ENCODE measurements at regions not wholly inside any gene's neighbourhood (a gene's known extent, or its start where the extent isn't known, plus 50 kb on each side); places are given as distances from the start of the nearest gene placed in this dataset.

DNA sequence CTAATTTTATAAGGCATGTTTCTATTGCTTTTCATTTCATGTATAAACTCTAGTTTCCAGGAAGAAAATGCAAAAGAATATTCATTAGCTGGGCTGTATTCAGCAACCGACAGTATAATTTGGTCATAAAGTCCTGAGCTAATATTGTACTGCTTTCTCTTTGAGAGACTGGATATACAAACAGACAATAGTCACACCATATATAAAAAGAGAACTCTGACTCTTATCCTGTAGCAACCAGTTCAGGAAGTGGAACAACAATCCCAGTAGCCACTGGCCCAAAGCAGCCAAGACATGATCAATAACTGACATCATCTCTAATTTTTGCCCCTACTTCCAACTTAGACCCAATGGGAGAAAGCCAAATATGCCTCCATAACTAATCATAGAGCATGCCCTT lies 160.8 kb downstream of the FSIP2 start:
- TF ChIP-seq, protein P1, sequence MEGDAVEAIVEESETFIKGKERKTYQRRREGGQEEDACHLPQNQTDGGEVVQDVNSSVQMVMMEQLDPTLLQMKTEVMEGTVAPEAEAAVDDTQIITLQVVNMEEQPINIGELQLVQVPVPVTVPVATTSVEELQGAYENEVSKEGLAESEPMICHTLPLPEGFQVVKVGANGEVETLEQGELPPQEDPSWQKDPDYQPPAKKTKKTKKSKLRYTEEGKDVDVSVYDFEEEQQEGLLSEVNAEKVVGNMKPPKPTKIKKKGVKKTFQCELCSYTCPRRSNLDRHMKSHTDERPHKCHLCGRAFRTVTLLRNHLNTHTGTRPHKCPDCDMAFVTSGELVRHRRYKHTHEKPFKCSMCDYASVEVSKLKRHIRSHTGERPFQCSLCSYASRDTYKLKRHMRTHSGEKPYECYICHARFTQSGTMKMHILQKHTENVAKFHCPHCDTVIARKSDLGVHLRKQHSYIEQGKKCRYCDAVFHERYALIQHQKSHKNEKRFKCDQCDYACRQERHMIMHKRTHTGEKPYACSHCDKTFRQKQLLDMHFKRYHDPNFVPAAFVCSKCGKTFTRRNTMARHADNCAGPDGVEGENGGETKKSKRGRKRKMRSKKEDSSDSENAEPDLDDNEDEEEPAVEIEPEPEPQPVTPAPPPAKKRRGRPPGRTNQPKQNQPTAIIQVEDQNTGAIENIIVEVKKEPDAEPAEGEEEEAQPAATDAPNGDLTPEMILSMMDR (IDR thresholded peaks at IDR 0.05; ENCODE audit: unreplicated experiment): no peak
- H3K27ac Mint-ChIP-seq: no peak overlapping the region
- H3K4me1 Mint-ChIP-seq: no peaks in the 10 kb centered on the region
- H3K36me3 Mint-ChIP-seq: no peaks in the 10 kb centered on the region
- H3K4me3 Mint-ChIP-seq: no peak overlapping the region
- H3K27me3 Mint-ChIP-seq (ENCODE audit: low read depth): no peaks in the 10 kb centered on the region
- DNase-seq (ENCODE audit: low spot score in 2 of 2, unreplicated experiment in 2 of 2): no peak
- no peaks in the 10 kb centered on the region for H3K9me3 Mint-ChIP-seq

DNA sequence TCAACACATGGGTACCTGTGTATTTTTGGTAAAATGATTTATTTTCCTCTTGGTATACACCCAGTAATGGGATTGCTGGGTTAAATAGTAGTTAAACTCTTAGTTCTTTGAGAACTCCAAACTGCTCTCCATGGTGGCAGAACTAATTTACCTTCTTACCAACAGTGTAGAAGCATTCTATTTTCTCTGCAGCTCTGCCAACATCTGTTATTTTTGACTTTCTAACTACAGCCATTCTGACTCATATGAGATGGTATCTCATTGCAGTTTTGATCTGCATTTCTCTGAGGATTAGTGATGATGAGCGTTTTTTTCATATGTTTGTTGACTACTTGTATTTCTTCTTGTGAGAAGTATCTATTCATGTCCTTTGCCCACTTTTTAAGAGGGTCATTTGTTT lies 180.6 kb downstream of the FSIP2 start:
- H3K27ac Mint-ChIP-seq: no peak overlapping the region
- no peaks in the 10 kb centered on the region for H3K36me3 Mint-ChIP-seq
- H3K4me3 Mint-ChIP-seq: no peak overlapping the region
- no peaks in the 10 kb centered on the region for H3K27me3 Mint-ChIP-seq (ENCODE audit: low read depth)
- no peak for DNase-seq (ENCODE audit: low spot score in 2 of 2, unreplicated experiment in 2 of 2)
- H3K4me1 Mint-ChIP-seq: no peaks in the 10 kb centered on the region
- H3K9me3 Mint-ChIP-seq: no peaks in the 10 kb centered on the region
- TF ChIP-seq, protein P1 (IDR thresholded peaks at IDR 0.05; ENCODE audit: unreplicated experiment): no peak

DNA sequence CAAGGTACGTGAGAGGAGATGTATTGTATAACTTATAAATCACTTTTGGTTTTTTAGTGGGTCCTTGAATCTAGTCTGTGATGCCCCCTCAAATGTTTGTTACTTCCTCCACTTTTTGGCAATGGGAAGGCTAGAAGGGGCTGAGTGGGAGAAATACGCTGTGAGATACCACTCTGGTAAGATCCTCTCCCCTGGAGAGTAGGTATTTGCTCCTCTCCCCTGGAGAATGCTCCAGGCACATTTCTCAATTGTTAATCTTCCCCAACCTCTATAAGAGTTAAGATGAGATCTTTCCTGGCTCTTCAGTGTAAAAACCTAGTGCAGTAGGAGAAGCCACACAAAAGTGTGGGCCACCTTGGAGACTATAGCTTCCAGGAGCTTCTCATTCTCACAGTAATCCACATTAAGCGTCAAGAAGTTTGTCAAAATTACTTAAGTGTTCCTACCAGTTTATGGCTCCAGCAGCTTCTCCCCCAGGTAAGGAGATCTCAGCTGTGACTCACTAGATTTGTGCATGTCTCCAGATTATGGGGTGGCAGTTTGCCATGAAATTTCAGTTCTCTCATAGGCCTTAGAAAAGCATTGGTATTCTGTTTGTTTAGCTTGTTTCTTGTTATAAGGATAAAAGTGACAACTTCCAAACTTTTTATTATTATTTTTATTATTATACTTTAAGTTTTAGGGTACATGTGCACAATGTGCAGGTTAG lies 182.6 kb downstream of the FSIP2 start:
- DNase-seq (ENCODE audit: low spot score in 2 of 2, unreplicated experiment in 2 of 2): no peak
- H3K4me3 Mint-ChIP-seq: no peak overlapping the region
- H3K9me3 Mint-ChIP-seq: no peaks in the 10 kb centered on the region
- no peaks in the 10 kb centered on the region for H3K36me3 Mint-ChIP-seq
- H3K27ac Mint-ChIP-seq: no peak overlapping the region
- TF ChIP-seq, protein P1 (IDR thresholded peaks at IDR 0.05; ENCODE audit: unreplicated experiment): no peak
- H3K27me3 Mint-ChIP-seq (ENCODE audit: low read depth): no peaks in the 10 kb centered on the region
- H3K4me1 Mint-ChIP-seq: no peaks in the 10 kb centered on the region

DNA sequence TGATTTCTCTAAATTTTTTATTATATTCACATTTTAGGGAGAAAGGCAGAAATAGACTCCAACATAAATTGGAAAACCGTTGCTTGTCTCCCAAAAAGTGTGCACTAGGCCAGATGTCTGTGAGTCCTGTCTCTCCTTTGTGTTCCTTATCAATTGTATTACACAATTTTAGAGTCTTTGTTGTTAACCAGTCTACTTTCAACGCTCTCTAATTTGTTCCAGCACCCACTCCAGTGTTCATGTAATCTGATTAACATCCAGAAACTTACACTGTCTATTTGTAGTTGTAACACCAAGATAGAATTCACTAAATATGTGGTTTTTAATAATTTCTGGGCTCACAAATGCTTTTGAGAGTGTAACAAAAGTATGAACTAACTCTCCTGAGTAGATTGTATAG lies 195.6 kb downstream of the FSIP2 start:
- DNase-seq (ENCODE audit: low spot score in 2 of 2, unreplicated experiment in 2 of 2): no peak
- H3K9me3 Mint-ChIP-seq: peaks cover 5% of the 10 kb centered on the region
- no peak overlapping the region for H3K27ac Mint-ChIP-seq
- TF ChIP-seq, protein P1 (IDR thresholded peaks at IDR 0.05; ENCODE audit: unreplicated experiment): no peak
- no peaks in the 10 kb centered on the region for H3K27me3 Mint-ChIP-seq (ENCODE audit: low read depth)
- H3K4me1 Mint-ChIP-seq: no peaks in the 10 kb centered on the region
- H3K4me3 Mint-ChIP-seq: no peak overlapping the region
- no peaks in the 10 kb centered on the region for H3K36me3 Mint-ChIP-seq

DNA sequence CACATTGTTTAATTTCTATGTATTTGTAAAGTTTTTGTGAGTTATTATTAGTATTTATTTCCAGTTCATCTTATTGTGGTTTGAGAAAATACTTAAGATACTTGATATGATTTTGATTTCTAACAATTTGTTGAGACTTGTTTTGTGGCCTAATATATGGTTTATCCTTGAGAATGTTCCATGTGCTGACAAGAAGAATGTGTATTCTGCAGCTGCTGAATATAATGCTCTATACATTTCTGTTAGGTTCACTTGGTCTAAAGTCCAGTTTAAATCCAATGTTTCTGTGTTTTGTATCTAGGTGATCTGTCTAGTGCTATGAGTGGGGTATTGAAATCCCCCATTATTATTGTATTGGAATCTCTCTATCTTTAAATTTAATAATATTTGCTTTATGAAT lies 201.3 kb downstream of the FSIP2 start:
- Mint-ChIP-seq H3K27ac (no peak overlapping the region), H3K4me3 (no peak overlapping the region), H3K36me3 (peaks cover 5% of the 10 kb centered on the region), H3K9me3 (peaks cover 18% of the 10 kb centered on the region), H3K27me3 (ENCODE audit: low read depth) (no peaks in the 10 kb centered on the region), H3K4me1 (no peaks in the 10 kb centered on the region)
- DNase-seq (ENCODE audit: low spot score in 2 of 2, unreplicated experiment in 2 of 2): no peak
- TF ChIP-seq, protein P1 (IDR thresholded peaks at IDR 0.05; ENCODE audit: unreplicated experiment): no peak

DNA sequence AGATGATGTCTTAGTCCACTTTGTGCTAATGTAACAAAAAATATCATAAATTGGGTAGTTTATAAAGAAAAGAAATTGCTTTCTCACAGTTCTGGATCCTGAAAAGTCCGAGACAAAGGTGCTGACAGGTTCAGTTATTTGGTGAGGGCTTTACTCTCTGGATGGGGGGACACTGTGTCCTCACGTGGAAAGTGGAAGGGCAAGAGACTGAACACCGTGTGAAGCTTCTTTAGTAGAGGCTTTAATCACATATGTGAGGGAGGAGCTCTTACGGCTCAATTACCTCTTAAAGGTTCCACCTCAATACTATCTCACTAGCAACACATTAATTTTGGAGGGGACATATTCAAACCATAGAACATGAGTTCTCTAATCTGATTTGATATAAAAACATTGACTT lies 204.3 kb downstream of the FSIP2 start:
- Mint-ChIP-seq H3K4me3 (no peak overlapping the region), H3K27me3 (ENCODE audit: low read depth) (no peaks in the 10 kb centered on the region), H3K4me1 (no peaks in the 10 kb centered on the region), H3K27ac (no peak overlapping the region), H3K36me3 (peaks cover 5% of the 10 kb centered on the region), H3K9me3 (peaks cover 22% of the 10 kb centered on the region)
- TF ChIP-seq, protein P1 (IDR thresholded peaks at IDR 0.05; ENCODE audit: unreplicated experiment): no peak
- DNase-seq (ENCODE audit: low spot score in 2 of 2, unreplicated experiment in 2 of 2): no peak

All from mesothelial cell of epicardium (in vitro differentiated cells).